ENCODE measurements at regions not wholly inside any gene's neighbourhood (a gene's known extent, or its start where the extent isn't known, plus 50 kb on each side); places are given as distances from the start of the nearest gene placed in this dataset.

- no peak for DNase-seq
Observed at GRCh38 chr1:5597171-5597850, 394.9 kb downstream of the NPHP4 start.

GRCh38 chr1:5596651-5597050 lies 395.6 kb downstream of the NPHP4 start:
- DNase-seq: no peak

GRCh38 chr1:5595531-5596170 lies 396.6 kb downstream of the NPHP4 start:
- DNase-seq: no peak

GRCh38 chr1:5594056-5594956 lies 397.9 kb downstream of the NPHP4 start:
- no peak for DNase-seq

GRCh38 chr1:5590717-5591116 lies 401.5 kb downstream of the NPHP4 start:
- no peak for DNase-seq

GRCh38 chr1:5586629-5587028 lies 405.6 kb downstream of the NPHP4 start:
- DNase-seq: no peak

GRCh38 chr1:5585256-5585655 lies 407.0 kb downstream of the NPHP4 start:
- no peak for DNase-seq

- no peak for DNase-seq
Observed at GRCh38 chr1:5580926-5581325, 411.3 kb downstream of the NPHP4 start.

GRCh38 chr1:5579966-5580365 lies 412.3 kb downstream of the NPHP4 start:
- DNase-seq: no peak

GRCh38 chr1:5578690-5579089 lies 413.5 kb downstream of the NPHP4 start:
- no peak for DNase-seq

GRCh38 chr1:5577255-5578040 lies 414.8 kb downstream of the NPHP4 start:
- DNase-seq: no peak

- DNase-seq: no peak
Observed at GRCh38 chr1:5576673-5577065, 415.6 kb downstream of the NPHP4 start.

GRCh38 chr1:5576011-5576672 lies 416.1 kb downstream of the NPHP4 start:
- no peak for DNase-seq

- no peak for DNase-seq
Observed at GRCh38 chr1:5575396-5575940, 416.8 kb downstream of the NPHP4 start.

- no peak for DNase-seq
Observed at GRCh38 chr1:5574641-5575040, 417.6 kb downstream of the NPHP4 start.

GRCh38 chr1:5572794-5573193 lies 419.4 kb downstream of the NPHP4 start:
- DNase-seq: no peak

GRCh38 chr1:5571861-5572401 lies 420.3 kb downstream of the NPHP4 start:
- no peak for DNase-seq

GRCh38 chr1:5571438-5571837 lies 420.8 kb downstream of the NPHP4 start:
- no peak for DNase-seq

GRCh38 chr1:5570931-5571330 lies 421.3 kb downstream of the NPHP4 start:
- DNase-seq: no peak

- peak; percentile 12 for DNase-seq
Observed at GRCh38 chr1:5568321-5568720, 423.9 kb downstream of the NPHP4 start.

GRCh38 chr1:5567839-5568238 lies 424.4 kb downstream of the NPHP4 start:
- DNase-seq: no peak

All from left kidney (tissue), 1 donor.